HG02571 (cell line): ENCODE measurements at regions not wholly inside any gene's neighbourhood (a gene's known extent, or its start where the extent isn't known, plus 50 kb on each side); places are given as distances from the start of the nearest gene placed in this dataset.
"Not testable (repeated sequence)": the region's sequence is repeated elsewhere in the genome, so short reads cannot be mapped to it uniquely, and the experiment has no call there.

Source experiments
- ATAC-seq: cut with Tn5 transposase; IDR thresholded peaks from one replicate; pipeline ENCODE4 v1.9.1; 2021; ENCODE audit warnings: mild to moderate bottlenecking, moderate library complexity; ENCODE audit not compliant: unreplicated experiment

- ATAC-seq = no peak
Measured at GRCh38 chr17:20896153-20896649, 146.6 kb downstream of the USP22 start.

GRCh38 chr17:20898726-20899125, 144.1 kb downstream of the USP22 start:
- ATAC-seq = not testable (repeated sequence)

- ATAC-seq = not testable (repeated sequence)
Measured at GRCh38 chr17:20902496-20902895, 140.3 kb downstream of the USP22 start.

DNA sequence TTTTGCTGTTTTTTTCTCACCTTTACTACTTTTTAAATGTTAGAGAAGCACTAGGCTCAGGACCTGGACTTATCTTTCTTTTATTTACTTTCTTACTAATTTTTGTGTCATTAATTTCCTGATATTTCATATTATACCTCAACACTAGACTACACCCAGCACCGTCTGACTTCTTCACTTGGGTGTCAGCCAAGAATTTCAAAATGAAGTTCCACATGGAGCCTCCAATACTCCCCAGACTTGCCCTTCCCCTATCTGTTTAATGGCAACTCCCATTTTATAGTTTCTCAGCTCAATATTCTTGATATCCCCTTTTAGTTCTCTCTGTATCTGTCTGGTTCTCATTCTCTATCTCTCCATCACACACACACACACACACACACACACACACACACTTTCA, 139.3 kb downstream of the USP22 start:
- not testable (repeated sequence) for ATAC-seq

GRCh38 chr17:20908313-20909267, 134.2 kb downstream of the USP22 start:
- ATAC-seq = no peak

DNA sequence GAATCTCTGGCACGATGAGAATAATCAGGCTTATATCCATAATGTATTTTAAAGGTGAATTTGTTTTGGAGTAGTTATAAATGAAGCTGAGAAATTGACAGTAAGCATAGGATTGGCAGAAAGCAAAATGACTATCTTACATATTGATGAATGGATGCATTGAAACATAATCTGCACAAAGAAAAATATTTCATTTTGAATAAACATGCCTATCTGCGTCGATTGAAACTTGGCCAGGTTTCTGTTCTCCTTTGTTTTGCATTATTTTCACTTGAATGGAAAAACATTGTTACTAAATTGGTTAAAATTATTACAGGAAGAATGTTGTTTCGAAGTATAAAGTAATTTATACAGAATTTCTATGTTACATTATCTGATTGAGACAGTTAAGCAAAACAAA, 128.2 kb downstream of the USP22 start:
- ATAC-seq = no peak

DNA sequence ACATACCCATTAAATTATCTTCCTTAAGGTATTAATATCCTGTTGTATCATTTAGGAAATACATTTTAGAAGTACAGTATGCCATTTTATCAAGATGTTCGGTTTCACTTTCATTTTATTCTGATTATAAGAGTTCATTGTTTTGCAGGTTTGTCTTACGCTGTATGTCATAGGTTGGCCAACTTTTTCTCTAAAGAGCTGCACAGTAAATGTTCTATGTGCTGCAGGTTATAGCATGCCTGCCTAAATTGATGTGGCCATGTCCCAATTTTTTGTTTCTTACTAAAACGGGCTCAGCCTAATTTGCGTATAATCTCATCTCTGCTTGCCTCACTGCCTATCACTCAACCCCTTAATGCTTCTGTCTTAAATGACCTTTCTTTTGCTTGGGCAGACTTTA, 126.4 kb downstream of the USP22 start:
- ATAC-seq = no peak

DNA sequence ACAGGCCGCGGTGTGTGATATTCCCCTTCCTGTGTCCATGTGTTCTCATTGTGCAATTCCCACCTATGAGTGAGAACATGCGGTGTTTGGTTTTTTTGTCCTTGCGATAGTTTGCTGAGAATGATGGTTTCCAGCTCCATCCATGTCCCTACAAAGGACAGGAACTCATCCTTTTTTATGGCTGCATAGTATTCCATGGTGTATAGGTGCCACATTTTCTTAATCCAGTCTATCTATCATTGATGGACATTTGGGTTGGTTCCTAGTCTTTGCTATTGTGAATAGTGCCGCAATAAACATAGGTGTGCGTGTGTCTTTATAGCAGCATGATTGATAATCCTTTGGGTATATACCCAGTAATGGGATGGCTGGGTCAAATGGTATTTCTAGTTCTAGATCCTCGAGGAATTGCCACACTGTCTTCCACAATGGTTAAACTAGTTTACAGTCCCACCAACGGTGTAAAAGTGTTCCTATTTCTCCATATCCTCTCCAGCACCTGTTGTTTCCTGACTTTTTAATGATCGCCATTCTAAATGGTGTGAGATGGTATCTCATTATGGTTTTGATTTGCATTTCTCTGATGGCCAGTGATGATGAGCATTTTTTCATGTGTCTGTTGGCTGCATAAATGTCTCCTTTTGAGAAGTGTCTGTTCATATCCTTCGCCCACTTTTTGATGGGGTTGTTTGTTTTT, 125.1 kb downstream of the USP22 start:
- ATAC-seq = not testable (repeated sequence)

GRCh38 chr17:20920095-20920814, 122.6 kb downstream of the USP22 start:
- ATAC-seq = no peak

DNA sequence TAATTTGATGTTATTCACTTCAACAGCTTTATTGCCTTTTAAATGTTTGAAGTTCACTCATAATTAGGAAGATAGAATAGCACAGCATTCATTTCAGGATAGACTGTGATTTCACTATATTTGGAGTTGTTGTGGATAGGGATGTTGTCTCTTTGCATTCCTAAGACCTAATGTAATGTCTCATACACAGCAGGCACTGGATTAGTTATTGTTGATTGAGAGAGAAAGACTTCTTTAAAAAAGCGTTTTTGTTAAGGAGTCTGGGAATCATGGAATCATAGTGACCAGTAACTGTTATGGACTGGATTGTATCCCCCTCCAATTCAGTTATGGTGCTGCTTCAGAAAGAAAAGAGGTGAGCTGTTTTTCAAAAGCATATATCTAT, 122.0 kb downstream of the USP22 start:
- ATAC-seq = no peak

- no peak for ATAC-seq
Measured at GRCh38 chr17:20922128-20922670, 120.6 kb downstream of the USP22 start.

DNA sequence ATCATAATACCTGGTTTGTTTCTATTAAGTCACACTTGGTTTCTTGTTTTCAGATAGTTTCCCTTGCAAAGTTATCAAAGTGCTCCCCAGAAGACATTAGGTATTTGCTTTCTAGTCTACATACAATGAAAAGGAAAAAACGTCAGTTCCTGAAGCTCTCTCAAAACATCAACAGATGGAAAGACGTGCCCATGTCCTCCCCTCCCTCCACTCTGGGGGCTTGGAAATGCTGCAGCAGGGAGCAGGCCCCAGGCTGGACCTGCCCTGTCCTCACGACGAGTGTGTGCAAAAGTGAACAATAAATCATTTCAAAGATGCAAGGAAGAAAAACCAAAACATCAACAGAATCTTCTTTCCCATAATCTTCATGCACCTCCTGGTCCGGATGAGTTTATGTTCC, 118.5 kb downstream of the USP22 start:
- no peak for ATAC-seq

DNA sequence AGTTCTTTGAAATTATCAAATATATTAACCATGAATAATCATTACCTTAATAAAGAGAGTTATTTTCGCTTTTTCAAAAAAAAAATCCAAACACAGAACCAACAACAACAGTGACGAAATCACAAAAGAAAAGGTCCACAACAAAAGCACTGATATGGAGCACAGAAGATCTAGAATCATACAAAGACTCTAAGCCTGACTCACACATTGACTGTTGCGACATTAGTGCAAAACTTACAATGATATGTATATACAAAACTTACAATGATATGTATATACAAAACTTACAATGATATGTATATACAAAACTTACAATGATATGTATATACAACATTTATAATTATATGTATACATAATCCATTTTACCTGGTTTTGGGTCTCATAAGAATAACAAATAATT, 117.7 kb downstream of the USP22 start:
- no peak for ATAC-seq

DNA sequence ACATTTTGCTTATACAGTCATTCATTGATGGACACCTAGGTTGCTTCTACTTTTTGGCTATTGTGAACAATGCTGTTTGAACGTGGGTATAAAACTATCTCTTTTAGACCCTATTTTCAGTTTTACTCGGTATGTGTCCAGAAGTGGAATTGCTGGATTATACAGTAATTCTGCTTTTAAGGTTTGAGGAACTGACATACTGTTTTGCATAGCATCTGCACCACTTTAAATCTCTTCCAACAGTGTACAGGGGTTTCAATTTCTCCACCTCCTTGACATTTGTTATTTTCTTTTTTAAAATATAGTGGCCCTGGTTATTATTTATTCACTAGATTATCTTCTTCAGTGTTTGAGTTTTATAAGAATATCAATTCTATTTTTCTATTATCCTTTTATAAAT, 116.9 kb downstream of the USP22 start:
- ATAC-seq = no peak

- ATAC-seq = no peak
Measured at GRCh38 chr17:20926532-20926931, 116.3 kb downstream of the USP22 start.

DNA sequence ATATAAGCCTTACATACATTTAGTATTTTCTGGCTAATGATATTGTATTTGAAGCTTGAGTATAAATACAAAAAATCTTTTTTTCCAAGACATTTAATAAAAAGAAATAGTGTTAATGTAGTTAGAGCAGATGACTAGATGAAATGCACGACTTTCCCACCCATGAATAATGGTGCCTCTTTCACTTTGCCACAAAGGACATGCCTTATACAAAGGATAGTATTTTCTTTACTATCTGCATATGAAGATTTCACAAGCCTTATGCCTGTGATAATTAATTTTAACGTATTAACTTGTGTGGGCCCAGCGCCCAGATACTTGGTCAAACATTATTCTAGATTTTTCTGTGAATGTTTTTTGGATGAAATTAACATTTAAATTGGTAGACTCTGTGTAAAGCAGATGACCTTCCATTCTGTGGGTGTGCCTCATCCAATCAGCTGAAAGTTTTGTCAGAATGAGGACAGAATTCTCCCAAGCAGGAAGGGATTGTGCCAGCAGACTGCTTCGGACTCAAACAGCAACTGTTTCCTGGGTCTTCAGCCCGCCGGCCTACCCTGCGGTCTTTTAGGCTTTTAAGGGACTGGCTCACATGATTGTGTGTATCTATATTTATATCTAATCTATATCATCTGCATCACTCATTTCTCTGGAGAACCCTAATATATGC, 115.4 kb downstream of the USP22 start:
- no peak for ATAC-seq

DNA sequence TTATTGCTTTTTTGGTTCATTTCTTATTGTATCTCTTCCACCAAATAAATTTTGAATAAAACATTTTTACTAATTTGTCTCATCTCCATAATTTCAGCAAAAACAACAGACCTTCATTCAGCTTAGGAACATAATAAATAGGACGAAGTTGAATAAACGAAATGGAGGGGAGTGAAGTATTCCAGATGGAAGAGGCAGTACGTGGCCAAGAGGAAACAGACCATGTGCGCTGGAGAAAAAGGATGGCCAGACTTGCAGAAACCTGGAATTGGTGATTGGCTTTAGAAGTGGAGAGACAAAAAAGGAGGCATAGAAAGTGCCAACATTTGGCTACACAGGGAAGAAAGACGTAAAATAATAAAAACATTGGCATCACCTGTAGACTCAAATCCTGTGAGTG, 113.5 kb downstream of the USP22 start:
- no peak for ATAC-seq

DNA sequence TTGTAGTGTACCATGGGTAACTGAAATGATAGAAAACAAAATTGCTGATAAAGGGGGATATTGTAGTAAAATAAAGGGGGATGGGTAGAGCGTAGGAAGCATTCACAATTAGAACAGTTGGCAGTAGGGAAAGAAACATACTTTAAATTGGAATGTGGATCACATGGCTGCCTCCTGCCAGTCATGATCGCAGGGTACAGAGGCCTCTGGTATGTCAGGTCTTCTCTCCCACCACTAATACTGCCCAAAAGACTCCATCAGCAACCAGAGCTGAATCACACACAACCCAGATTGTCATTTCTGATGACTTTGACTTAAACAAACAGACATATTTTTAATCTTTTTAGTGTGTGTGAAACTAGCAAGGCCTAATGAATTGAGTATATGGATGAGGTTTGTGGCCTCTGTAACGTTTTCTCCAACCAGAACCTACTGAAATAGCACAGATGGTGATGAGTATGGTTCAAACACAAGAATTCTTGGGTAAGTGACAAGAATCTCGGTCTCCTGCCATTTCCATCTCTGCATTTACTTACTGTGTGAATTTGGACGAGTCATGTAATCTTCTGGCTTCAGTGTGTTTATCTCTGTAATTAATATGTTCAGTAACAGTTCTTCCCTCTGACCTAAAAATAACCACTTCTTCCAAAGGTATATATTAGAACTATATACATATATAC, 112.6 kb downstream of the USP22 start:
- ATAC-seq = no peak

- ATAC-seq = not testable (repeated sequence)
Measured at GRCh38 chr17:20933040-20933439, 109.8 kb downstream of the USP22 start.

DNA sequence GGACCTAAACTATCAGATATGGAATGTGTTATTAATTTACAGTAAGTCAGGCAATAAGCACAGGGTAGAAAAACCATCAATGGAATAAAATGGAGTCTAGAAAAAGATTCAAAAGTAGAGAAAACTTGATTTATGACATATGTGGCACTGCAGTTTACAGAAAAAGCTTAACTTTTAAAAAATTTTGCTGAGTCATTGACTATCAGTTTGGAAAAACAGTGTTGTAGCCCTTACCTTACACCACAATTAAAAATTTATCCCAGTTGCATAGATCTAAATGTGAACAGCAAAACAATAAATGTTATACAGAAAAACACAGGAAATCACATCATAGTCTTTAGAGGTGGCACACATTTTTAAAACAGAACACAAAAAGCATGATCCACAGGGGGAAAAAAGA, 108.5 kb downstream of the USP22 start:
- no peak for ATAC-seq
